ENCODE measurements at regions not wholly inside any gene's neighbourhood (a gene's known extent, or its start where the extent isn't known, plus 50 kb on each side); places are given as distances from the start of the nearest gene placed in this dataset.

- TF ChIP-seq, protein P1, sequence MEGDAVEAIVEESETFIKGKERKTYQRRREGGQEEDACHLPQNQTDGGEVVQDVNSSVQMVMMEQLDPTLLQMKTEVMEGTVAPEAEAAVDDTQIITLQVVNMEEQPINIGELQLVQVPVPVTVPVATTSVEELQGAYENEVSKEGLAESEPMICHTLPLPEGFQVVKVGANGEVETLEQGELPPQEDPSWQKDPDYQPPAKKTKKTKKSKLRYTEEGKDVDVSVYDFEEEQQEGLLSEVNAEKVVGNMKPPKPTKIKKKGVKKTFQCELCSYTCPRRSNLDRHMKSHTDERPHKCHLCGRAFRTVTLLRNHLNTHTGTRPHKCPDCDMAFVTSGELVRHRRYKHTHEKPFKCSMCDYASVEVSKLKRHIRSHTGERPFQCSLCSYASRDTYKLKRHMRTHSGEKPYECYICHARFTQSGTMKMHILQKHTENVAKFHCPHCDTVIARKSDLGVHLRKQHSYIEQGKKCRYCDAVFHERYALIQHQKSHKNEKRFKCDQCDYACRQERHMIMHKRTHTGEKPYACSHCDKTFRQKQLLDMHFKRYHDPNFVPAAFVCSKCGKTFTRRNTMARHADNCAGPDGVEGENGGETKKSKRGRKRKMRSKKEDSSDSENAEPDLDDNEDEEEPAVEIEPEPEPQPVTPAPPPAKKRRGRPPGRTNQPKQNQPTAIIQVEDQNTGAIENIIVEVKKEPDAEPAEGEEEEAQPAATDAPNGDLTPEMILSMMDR (conservative IDR thresholded peaks at IDR 0.05; ENCODE audit: low read length) = no peak
- TF ChIP-seq EZH2phosphoT487 (IDR thresholded peaks at IDR 0.05; ENCODE audit: borderline replicate concordance, low read depth, low read length) = no peak
Observed at GRCh38 chr10:78212786-78213175, 179.1 kb downstream of the RPS24 start.

Data from OCI-LY7 (cell line).